Skeletal muscle tissue (tissue), 3 donors: ENCODE measurements at regions not wholly inside any gene's neighbourhood (a gene's known extent, or its start where the extent isn't known, plus 50 kb on each side); places are given as distances from the start of the nearest gene placed in this dataset.
"Not testable (repeated sequence)": the region's sequence is repeated elsewhere in the genome, so short reads cannot be mapped to it uniquely, and the experiment has no call there.

Experiments
- H3K27ac ChIP-seq: one replicate; pipeline ENCODE4 v1.7.0; 2013; ENCODE audit warnings: mild to moderate bottlenecking, low read depth, low read length, inconsistent platforms
- H3K27me3 ChIP-seq, 3 donors: one replicate each; pipeline ENCODE4 v1.7.0; 2013; ENCODE audit warnings: low read length in 3 of 3; ENCODE audit not compliant: control insufficient read depth in 3 of 3, insufficient read depth in 3 of 3
- H3K36me3 ChIP-seq, 3 donors: one replicate each; pipeline ENCODE4 v1.7.0; 2013; ENCODE audit warnings: low read length in 3 of 3; ENCODE audit not compliant: control insufficient read depth in 3 of 3, insufficient read depth in 3 of 3
- H3K4me1 ChIP-seq, 3 donors: one replicate each; pipeline ENCODE4 v1.7.0; 2013; ENCODE audit warnings: low read length in 3 of 3, mild to moderate bottlenecking in 3 of 3; ENCODE audit not compliant: control insufficient read depth in 3 of 3, insufficient read depth in 3 of 3
- H3K4me3 ChIP-seq, 3 donors: one replicate each; pipeline ENCODE4 v1.7.0; 2013; ENCODE audit warnings: low read length in 3 of 3
- H3K9ac ChIP-seq, 3 donors: one replicate each; pipeline ENCODE4 v1.7.0; 2013; ENCODE audit warnings: low read length in 3 of 3, mild to moderate bottlenecking in 3 of 3, moderate library complexity in 2 of 3, low read depth in 1 of 3
- H3K9me3 ChIP-seq, 3 donors: one replicate each; pipeline ENCODE4 v1.7.0; 2013; ENCODE audit warnings: low read length in 3 of 3; ENCODE audit not compliant: control insufficient read depth in 3 of 3
- donor health status: Osteomylitis.

DNA sequence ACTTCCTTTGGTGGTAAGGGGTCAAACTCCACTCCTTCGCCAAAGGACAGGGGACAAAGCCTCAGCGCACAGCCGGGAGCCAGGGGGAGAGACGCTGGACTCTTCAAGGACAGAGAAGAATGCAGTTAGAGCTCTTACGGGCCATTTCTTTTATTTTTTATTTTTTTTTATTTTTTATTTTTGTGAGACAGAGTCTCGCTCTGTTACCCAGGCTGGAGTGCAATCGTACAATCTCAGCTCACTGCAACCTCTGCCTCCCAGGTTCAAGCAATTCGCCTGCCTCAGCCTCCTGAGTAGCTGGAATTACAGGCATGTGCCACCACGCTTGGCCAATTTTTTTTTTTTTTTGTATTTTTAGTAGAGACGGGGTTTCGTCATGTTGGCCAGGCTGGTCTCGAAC, 93.2 kb upstream of the RPH3AL start, which contains the start of gene RFLNB:
Gene RFLNB (minus strand): TSS at position 101 of the 400 bp plus-strand sequence.
- peaks cover 7 to 13% (median 10%) of the 10 kb centered on the region in 3 donors for H3K36me3 ChIP-seq
- H3K9ac ChIP-seq, H3K9me3 ChIP-seq, H3K4me3 ChIP-seq, H3K4me1 ChIP-seq, H3K27me3 ChIP-seq, H3K27ac ChIP-seq: not testable (repeated sequence)

DNA sequence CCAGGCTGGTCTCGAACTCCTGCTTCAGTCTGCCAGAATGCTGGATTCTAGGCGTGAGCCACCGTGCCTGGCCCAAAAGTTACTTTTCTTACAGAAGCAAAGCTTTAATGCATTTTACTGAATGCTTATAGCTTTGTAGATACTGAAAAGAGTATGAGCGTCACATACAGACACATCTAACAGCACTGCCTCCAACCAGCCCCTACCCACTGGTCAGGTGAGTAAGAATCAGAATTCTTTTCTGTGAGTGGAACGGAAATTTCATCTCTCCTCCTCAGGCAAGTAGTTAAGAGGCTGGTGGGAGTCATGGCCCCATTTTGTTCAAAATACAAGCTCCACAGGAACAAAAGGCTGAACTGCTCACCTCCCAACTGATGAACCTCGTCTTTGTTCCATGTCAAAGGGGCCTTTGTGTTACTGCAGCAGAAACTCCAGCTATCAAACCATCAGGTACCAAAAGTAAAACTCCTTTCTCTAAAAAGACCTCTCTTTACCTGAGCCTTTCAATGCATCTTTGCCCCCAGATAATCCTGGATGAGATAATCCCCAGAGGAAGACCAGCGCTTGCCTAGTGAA, 92.4 kb upstream of the RPH3AL start:
- no peak overlapping the region for H3K4me3 ChIP-seq
- H3K9ac ChIP-seq: no peak overlapping the region
- H3K9me3 ChIP-seq: no peaks in the 10 kb centered on the region

DNA sequence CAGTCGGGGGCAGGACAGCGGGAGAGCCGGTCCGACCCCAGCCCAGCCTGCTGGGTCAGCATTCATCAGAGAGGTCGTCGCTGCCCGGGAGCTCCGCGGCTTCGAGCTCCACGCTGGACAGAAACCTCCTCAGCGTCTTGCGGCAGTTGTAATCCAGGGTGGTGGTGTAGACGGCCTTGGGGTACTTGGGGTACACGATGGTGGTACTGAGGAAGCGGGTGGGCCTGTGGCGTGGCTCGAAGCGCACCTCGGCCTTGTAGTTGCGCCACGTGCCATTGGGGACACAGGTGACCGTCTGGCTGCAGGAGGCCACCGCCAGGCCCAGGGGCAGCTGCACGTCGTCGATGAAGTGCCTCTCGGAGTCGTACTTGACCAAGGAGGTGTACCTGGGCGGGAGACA, 90.5 kb upstream of the RPH3AL start:
- H3K4me3 ChIP-seq: no peak overlapping the region
- no peak overlapping the region for H3K9ac ChIP-seq
- peaks cover 7 to 13% (median 10%) of the 10 kb centered on the region in 3 donors for H3K36me3 ChIP-seq

More for the DNA sequence above, 92.4 kb upstream of the RPH3AL start:
- no peak overlapping the region for H3K27ac ChIP-seq
- H3K4me1 ChIP-seq: peaks cover 0 to 2% (median 0%) of the 10 kb centered on the region in 3 donors
- peaks cover 0 to 3% (median 0%) of the 10 kb centered on the region in 3 donors for H3K27me3 ChIP-seq
- H3K36me3 ChIP-seq: peaks cover 7 to 13% (median 10%) of the 10 kb centered on the region in 3 donors

DNA sequence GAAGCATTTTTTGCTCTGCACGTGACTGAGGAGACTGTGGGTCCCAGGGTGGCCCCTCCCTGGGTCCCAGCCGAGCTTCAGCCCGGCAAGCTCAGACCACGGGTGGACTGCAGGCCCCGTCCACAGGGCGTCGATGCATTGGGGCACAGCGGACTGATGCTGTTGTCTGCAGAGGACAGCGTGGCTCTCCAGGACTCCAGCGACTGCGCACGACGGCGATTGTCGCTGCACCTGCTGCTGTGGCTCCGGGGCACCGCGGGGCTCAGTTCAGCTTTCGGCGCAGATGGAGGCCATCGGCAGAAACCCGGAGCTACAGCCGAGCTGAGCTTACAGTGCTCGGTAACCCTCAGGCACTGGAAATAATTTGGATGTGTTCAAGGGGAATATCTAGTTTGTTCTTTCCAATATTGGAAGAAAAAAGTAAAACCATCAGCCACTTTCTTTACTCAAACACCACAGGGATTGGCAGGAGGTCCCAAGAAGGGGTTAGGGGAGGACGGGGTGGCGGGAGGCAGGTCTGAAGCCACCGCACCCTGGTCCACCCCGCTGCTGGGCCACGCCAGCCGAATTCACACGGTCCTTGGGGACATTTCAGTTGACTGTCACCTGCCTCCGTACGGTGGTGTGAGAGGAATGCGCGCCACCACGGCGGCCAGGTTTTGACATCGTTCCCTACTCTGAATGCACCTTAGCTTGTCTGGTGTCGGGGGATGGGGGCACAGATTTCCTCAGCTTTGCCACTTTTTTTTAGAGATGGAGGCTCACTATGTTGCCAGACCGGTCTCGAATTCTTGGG, 88.7 kb upstream of the RPH3AL start:
- Histone ChIP-seq H3K27ac (no peak overlapping the region), H3K36me3 (peaks cover 7 to 17% (median 10%) of the 10 kb centered on the region in 3 donors), H3K4me3 (no peak overlapping the region)

More for the DNA sequence above, 90.5 kb upstream of the RPH3AL start:
- Histone ChIP-seq H3K9me3 (no peaks in the 10 kb centered on the region), H3K27me3 (peaks cover 0 to 3% (median 0%) of the 10 kb centered on the region in 3 donors), H3K27ac (no peak overlapping the region), H3K4me1 (peaks cover 0 to 2% (median 0%) of the 10 kb centered on the region in 3 donors)

DNA sequence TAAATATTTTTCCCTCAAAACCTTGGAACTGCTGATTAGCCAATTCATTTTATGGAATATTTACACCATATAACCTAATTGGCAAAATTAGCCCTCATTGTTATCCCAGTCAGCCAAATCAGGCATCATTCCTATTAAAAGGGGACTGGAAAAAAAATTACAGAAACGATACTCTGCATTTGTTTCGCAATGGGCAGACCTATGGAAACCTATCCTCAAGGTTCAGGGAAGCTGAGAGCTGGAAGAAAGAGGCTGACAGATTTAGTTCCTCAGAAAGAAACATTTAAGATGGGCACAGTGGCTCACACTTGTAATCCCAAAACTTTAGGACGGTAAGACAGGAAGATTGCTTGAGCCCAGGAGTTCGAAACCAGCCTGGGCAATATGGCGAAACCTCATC, 85.6 kb upstream of the RPH3AL start:
- Histone ChIP-seq H3K9me3 (no peaks in the 10 kb centered on the region), H3K9ac (no peak overlapping the region), H3K4me3 (no peak overlapping the region), H3K27me3 (no peaks in the 10 kb centered on the region), H3K4me1 (no peaks in the 10 kb centered on the region), H3K36me3 (peaks cover 4 to 10% (median 7%) of the 10 kb centered on the region in 3 donors), H3K27ac (no peak overlapping the region)

More for the DNA sequence above, 88.7 kb upstream of the RPH3AL start:
- Histone ChIP-seq H3K27me3 (no peaks in the 10 kb centered on the region), H3K9me3 (no peaks in the 10 kb centered on the region), H3K9ac (no peak overlapping the region), H3K4me1 (no peaks in the 10 kb centered on the region)

DNA sequence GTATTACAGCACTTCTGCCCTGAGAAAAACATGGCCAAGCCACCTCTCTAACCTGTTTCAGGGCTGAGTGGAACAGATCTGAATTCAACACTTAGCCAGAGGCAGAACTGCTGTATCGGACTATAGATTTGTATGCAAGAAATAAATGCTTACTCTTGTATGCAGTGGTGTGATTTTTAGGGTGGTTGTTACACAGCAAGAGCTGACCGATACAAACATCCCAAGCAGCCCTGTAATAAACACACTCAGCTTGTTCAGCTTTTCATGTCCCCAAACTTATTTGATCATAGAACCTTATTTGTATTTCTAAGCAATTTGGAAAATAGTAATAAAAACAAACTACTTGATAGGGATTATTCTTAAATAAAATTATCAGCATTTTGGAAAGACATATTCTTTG, 84.9 kb upstream of the RPH3AL start:
- H3K9ac ChIP-seq: no peak overlapping the region
- no peaks in the 10 kb centered on the region for H3K4me1 ChIP-seq
- no peak overlapping the region for H3K27ac ChIP-seq
- H3K4me3 ChIP-seq: no peak overlapping the region
- no peaks in the 10 kb centered on the region for H3K27me3 ChIP-seq
- H3K9me3 ChIP-seq: no peaks in the 10 kb centered on the region
- peaks cover 0 to 7% (median under 1%) of the 10 kb centered on the region in 3 donors for H3K36me3 ChIP-seq

DNA sequence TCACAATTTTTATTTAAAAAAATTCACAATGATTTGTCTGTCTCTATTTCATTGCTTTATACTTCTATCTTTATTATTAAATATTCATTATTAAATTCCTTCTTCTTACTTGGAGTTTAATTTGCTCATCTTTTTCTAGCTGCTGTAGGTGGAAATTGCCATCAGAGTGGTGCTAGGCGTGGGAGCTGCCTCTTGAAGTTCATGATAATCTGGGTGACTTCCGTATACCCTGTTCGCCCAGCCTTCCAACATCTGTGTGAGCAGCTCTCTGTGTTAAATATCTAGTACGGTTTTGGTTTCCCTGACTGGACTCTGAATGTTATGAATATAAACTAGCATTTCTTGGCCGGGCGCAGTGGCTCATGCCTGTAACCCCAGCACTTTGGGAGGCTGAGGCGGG, 84.0 kb upstream of the RPH3AL start:
- no peaks in the 10 kb centered on the region for H3K27me3 ChIP-seq
- no peak overlapping the region for H3K9ac ChIP-seq
- no peak overlapping the region for H3K4me3 ChIP-seq
- no peaks in the 10 kb centered on the region for H3K9me3 ChIP-seq
- H3K4me1 ChIP-seq: no peaks in the 10 kb centered on the region
- H3K36me3 ChIP-seq: peaks cover 0 to 4% (median 0%) of the 10 kb centered on the region in 3 donors
- no peak overlapping the region for H3K27ac ChIP-seq

DNA sequence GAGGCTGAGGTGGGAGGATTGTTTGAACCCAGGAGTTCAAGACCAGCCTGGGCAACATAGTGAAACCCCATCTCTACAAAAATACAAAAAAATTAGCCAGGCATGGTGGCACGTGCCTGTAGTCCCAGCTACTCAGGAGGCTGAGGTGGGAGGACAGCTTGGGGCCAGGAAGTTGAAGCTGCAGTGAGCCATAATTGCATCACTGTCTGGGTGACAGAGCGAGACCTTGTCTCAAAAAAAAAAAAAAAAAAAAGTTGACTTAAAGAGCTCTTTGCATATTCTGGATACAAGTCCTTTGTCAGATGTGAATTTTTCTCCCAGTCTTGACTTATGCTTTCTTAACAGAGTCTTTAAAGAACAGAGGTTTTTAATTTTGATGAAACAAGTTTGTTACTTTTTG, 79.9 kb upstream of the RPH3AL start:
- H3K4me1 ChIP-seq, H3K27me3 ChIP-seq, H3K9ac ChIP-seq, H3K27ac ChIP-seq, H3K36me3 ChIP-seq, H3K9me3 ChIP-seq, H3K4me3 ChIP-seq: not testable (repeated sequence)

DNA sequence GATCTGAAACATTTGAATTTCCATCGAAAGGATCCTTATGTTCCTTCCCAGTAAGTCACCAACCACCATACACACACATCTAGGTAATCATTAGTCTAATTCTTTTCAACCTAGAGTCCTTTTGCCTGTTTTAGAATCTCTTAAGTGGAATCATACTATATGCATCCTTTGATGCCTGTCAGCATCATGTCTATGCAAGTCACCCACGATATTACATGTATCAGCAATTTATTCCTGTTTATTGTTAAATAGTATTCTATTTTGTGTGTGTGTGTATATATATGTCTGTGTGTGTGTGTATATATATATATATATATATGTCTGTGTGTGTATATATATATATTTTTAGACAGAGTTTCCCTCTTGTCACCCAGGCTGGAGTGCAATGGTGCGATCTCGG, 78.9 kb upstream of the RPH3AL start:
- no peak overlapping the region for H3K9ac ChIP-seq
- H3K4me1 ChIP-seq: no peaks in the 10 kb centered on the region
- H3K27me3 ChIP-seq: no peaks in the 10 kb centered on the region
- no peak overlapping the region for H3K4me3 ChIP-seq
- no peaks in the 10 kb centered on the region for H3K9me3 ChIP-seq
- H3K36me3 ChIP-seq: no peaks in the 10 kb centered on the region
- no peak overlapping the region for H3K27ac ChIP-seq

DNA sequence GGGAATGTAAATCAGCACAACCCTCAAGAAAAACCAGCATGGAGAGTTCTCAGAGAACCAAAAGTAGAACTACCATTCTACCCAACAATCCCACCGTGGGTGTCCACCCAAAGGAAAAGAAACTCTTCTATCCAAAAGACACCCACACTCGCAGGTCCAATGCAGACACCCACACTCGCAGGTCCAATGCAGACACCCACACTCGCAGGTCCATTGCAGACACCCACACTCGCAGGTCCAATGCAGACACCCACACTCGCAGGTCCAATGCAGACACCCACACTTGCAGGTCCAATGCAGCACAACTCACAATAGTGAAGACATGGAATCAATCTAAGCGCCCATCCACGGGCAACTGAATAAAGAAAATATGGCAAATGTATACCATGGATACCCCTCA, 77.0 kb upstream of the RPH3AL start:
- H3K9me3 ChIP-seq: no peaks in the 10 kb centered on the region
- no peak overlapping the region for H3K4me3 ChIP-seq
- H3K36me3 ChIP-seq: no peaks in the 10 kb centered on the region
- no peaks in the 10 kb centered on the region for H3K4me1 ChIP-seq
- no peak overlapping the region for H3K27ac ChIP-seq
- no peaks in the 10 kb centered on the region for H3K27me3 ChIP-seq
- H3K9ac ChIP-seq: no peak overlapping the region
